KBM-7 (cell line): ENCODE measurements at regions not wholly inside any gene's neighbourhood (a gene's known extent, or its start where the extent isn't known, plus 50 kb on each side); places are given as distances from the start of the nearest gene placed in this dataset.

Source experiments
- DNase-seq: peaks from one replicate; pipeline ENCODE4 v3.0.0-alpha.2; 2015
- in situ Hi-C: fragments of 300-500 bp; cut with MboI; formaldehyde crosslinking; loops from 2 replicates; pipeline ENCODE4 v1.14.3; 2020; ENCODE audit warnings: low sequenced_read_pairs, low pct_unique_long_range_greater_than_20kb, mixed read lengths

DNA sequence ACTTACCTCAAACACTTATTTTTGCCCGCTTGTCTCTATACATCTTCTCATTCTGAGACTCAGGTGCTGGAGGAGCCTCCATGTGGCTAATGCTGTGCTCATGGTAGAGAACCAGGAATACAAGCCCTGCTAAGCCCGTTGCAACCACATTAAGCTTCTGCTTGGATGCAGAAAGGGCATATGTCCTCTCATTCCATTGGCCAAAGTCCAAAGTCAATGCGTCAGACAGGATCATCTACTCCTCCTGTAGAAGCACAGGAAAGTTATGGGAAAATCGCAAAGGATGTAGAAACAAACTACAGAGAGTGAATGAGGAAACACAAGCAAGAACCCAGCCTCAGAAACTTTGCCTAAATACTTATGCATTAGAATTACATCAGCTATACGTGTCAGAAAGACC lies 124.5 kb upstream of the AGA start:
- DNase-seq = no peak
- in situ Hi-C loops = no loop called here

DNA sequence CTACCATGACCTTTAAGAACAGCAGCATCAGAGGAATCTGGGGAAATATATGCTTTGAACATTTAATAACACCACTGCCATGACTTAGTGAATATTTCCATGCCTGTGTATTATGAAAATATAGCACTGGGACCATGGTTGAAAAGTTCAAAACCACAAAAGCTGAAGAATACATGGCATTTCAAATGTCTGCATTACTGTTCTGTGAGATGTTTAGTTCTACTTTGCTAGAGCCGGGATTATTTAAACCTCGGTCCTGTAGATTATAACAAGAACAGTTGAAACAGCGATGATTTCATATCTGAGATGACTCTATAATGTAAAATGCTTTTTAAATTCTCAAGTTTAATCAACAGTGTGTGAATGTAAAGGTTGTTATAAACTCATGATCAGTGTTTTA lies 126.7 kb upstream of the AGA start:
- no peak for DNase-seq
- in situ Hi-C loops = no loop called here

- no peak for DNase-seq
- in situ Hi-C loops = no loop called here
These were observed 127.2 kb upstream of the AGA start for GRCh38 chr4:177569434-177569833.

GRCh38 chr4:177573507-177573906 lies 131.3 kb upstream of the AGA start:
- in situ Hi-C loops = no loop called here
- no peak for DNase-seq

- no peak for DNase-seq
- in situ Hi-C loops = no loop called here
These were observed 132.2 kb upstream of the AGA start for GRCh38 chr4:177574446-177574845.

- in situ Hi-C loops = no loop called here
- DNase-seq = no peak
These were observed 137.4 kb upstream of the AGA start for GRCh38 chr4:177579649-177580048.

DNA sequence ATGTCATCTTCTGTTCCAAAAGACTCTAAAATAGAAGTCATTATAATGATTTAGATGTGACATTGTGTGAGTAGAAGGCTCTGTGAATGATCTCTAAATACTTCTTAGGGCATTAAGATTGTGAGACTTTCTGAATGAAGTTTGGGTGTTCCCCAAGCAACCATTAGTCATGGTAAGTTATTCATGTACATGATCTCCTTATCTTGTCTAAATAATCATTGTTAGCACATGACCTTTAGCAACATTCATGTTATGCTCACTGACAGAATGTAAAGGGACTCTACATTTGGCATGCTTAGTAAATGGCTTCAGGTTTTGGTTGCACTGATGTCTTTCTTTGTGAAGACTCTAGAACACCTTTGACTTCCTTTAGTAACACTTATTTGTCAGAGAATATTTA lies 140.8 kb upstream of the AGA start:
- in situ Hi-C loops = no loop called here
- no peak for DNase-seq

GRCh38 chr4:177587989-177588388 lies 145.8 kb upstream of the AGA start:
- in situ Hi-C loops = no loop called here
- no peak for DNase-seq

- no peak for DNase-seq
These were observed 153.1 kb upstream of the AGA start for GRCh38 chr4:177595386-177595785.

DNA sequence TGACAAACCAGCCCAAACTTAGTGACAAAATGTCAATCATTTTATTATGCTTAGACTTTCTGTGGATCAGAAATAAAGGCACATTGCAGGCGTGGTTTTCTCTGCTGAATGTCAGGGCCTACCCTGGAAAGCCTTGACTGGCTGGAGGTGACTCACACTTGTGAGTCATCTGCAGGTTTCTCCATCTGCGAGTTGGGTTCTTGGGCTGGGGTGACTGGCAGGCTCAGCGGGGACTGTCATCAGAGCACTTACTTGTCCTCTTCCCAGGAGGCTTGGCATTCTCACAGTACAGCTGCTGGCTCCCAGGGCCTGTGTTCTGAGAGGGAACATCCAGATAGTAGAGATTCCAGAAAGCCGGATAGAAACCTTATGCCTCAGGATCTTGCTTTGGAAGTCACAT lies 153.8 kb upstream of the AGA start:
- DNase-seq = no peak
- in situ Hi-C loops = no loop called here

More at GRCh38 chr4:177595386-177595785, 153.1 kb upstream of the AGA start:
- in situ Hi-C loops = no loop called here

DNA sequence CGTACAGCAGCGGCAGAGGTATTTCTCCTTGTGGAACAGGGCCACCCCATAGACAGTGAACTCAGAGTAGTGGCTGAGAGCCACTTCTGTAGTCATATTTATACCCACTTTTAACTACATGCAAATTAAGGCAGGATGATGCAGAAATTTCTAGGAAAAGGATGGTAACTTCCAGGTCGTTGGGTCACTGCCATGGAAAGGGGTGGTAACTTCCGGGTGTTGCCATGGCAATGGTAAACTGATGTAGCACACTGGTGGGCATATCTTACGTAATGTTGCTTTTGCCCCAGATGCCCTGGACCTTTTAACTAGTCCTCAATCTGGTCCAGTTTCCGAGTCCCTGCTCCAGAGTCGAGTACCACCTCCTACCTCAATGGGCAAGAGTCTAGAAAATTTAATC lies 154.8 kb upstream of the AGA start:
- in situ Hi-C loops = no loop called here
- DNase-seq = no peak

DNA sequence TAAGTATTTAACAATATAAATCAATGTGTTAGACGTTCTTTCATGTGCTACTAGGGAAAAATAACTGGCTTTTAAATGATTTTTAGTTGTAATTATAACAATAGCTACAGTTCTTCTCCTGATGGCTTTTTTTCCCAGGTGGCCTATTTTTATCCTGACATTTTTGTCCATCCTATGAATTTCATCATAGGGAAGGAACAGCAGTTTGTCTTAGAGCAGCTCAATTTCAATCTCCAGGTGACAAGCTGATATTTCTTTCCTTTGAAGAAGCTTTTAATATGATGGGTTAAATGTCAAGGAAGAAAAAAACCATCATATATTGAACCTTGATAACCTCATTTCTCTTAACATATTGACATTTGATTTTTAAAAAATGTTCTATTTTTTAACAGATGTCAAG lies 163.0 kb upstream of the AGA start:
- DNase-seq = no peak
- in situ Hi-C loops = no loop called here

- no peak for DNase-seq
- in situ Hi-C loops = no loop called here
These were observed 164.9 kb upstream of the AGA start for GRCh38 chr4:177607111-177607573.

DNA sequence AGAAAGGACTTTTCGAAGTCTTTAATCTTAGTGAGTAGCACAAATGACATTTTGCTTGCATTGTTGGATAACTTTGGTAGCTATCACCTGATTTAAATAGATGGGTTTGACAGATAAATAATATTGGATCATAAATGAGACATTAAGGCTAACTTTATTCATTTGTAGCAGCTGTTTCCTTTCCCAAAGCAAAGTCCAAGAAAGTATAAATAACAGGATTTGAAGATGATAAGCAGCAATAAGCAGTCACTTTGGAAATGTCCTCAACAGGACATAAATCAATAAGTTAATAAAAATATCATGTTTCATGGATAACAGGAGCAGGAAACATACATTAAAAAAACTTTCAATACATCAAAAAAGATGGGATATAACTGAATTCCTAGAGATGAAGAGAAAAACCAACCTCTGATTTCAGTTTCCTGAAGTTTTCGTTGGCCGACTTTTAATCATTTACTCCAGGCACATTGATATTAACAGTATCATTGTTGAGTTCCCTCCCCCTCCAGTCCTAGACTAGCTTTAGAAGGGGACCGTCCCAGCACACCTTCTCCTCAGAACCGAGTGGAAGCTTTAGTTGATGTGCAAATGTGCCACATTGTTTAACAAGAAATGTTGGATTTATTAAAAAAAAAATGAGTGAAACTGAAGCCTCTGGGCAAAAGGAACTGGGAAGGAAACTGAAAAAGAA lies 169.9 kb upstream of the AGA start:
- in situ Hi-C loops = no loop called here
- no peak for DNase-seq

DNA sequence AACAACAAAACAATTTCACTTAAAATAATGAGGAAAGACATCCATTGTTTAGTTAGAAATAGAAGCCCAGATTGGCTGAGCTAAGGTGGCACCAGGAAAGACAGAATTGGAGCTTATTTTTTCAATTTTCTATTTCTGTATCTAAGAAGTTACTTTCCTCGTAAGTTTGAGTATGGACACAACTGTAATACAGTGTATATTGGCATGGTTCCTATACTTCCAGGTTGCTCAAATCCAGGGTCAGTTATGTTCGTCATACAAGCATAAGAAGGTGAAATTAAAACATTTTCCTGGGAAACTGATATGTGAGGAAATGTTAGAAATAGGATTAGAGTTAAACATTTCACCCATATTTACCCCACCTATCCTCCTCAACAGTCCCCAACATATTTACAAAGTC lies 170.4 kb upstream of the AGA start:
- in situ Hi-C loops = no loop called here
- no peak for DNase-seq

DNA sequence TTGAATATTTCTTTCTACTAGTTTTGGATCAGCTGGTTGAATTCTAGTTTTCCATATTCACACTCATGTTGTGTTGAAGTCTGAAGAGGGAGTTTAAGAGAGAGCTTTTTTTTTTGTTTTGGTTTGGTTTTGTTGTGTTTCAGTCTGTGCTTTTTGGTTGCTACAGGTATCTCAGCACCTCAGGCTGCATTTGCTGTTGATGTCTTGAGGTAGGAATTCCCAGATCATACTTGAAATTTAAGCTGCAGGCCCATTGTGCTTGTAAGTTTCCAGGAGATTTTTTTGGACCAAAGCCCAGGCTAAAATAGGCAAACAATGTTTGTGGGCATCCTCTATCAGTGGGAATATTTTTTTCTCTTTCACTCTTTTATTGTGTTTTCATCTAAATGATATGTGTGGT lies 190.2 kb upstream of the AGA start:
- in situ Hi-C loops = no loop called here
- no peak for DNase-seq

- DNase-seq = no peak
- in situ Hi-C loops = no loop called here
These were observed 196.6 kb upstream of the AGA start for GRCh38 chr4:177638871-177639270.

DNA sequence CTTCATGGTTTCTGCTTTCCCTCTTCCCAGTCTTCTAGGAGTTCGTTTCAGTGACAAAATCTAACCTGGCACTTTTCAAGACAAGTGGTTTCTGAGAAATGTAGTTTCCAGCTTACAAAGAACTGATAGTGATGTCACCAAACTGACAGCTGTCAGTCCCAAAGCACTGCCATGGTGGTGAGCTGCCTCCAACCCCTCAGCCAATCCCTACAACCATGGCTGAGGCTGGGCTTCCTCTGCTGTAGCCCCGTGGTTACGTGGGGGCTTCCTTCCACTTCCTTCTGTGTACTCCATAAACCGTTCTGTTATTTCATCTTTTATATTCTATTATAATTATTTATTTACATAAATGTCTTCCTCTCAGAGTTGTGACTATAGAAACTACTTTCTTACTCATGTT lies 198.6 kb upstream of the AGA start:
- no peak for DNase-seq
- in situ Hi-C loops = no loop called here

DNA sequence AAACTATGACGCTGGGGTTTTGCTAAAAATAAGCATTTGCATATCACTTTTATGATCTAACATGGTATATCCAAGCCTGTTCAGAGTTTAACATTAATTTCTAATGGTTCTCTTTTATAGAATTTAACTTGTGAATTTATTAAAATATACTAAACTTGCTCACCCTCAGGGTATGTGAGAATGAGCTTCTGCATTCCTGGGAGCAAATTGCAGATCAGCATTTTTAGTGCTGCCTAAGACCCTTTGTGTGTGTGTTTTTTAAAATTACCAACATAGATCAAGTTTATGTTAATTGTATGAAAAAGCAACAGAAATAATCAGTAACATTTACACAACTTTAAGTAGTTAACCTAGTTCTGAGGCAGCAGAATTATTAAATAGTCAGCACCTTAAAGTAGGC lies 218.0 kb upstream of the AGA start:
- DNase-seq = no peak
- in situ Hi-C loops = no loop called here

- in situ Hi-C loops = no loop called here
- no peak for DNase-seq
These were observed 225.4 kb upstream of the AGA start for GRCh38 chr4:177667687-177668086.

GRCh38 chr4:177671387-177671786 lies 229.2 kb upstream of the AGA start:
- no peak for DNase-seq
- in situ Hi-C loops = no loop called here

DNA sequence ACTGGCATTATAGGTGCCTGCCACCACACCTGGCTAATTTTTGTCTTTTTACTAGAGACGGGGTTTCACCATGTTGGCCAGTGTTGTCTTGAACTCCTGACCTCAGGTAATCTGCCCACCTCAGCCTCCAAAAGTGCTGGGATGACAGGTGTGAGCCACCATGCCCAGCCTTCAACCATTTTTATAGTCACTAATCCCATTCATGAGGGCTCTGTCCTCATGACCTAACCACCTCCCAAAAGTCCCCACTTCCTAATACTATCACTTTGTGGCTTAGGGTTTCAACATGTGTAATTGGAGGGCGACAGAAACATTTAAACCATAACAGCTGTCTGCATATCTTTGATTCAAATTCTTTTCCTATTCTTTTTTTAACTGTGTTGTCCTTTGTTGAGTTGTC lies 229.6 kb upstream of the AGA start:
- in situ Hi-C loops = no loop called here
- no peak for DNase-seq
